Panc1 (cell line): ENCODE measurements at regions not wholly inside any gene's neighbourhood (a gene's known extent, or its start where the extent isn't known, plus 50 kb on each side); places are given as distances from the start of the nearest gene placed in this dataset.
"Not testable (repeated sequence)": the region's sequence is repeated elsewhere in the genome, so short reads cannot be mapped to it uniquely, and the experiment has no call there.

Experiments
- ATAC-seq: fragments of 200-7000 bp; cut with Tn5 transposase; 2 replicates; pipeline ENCODE4 v1.9.1; 2020; ENCODE audit warnings: mild to moderate bottlenecking, moderate library complexity
- BruUV-seq: library from RNA; stranded (reverse); fragments of 400-500 nt; replicated peaks from 2 replicates; lab custom pipeline; 2021; lab: Mats Ljungman, UMichigan
- CTCF ChIA-PET: fragments of 300-600 bp; sonication (Branson Sonifier 250); formaldehyde crosslinking; loops from one replicate; lab custom pipeline; 2022; ENCODE audit warnings: antibody characterized with exemption; lab: Charles Lee
- POLR2A ChIA-PET: fragments of 300-600 bp; sonication (Branson Sonifier 250); formaldehyde crosslinking; loops from one replicate; lab custom pipeline; 2022; ENCODE audit warnings: antibody characterized with exemption; lab: Charles Lee
- DNase-seq: peaks from one replicate; pipeline ENCODE4 v3.0.0-alpha.2; 2010; ENCODE audit warnings: low read depth, low spot score
- H3K27ac ChIP-seq: 2 replicates; pipeline ENCODE4 v1.5.1; 2011; ENCODE audit warnings: mild to moderate bottlenecking, low read length, inconsistent platforms
- H3K27me3 ChIP-seq: fragments of 200-500 bp; sonication (Bioruptor generic); 2 replicates; pipeline ENCODE4 v1.6.0; 2014; ENCODE audit warnings: low read length, inconsistent platforms; ENCODE audit not compliant: control insufficient read depth, insufficient read depth
- H3K36me3 ChIP-seq: fragments of 200-500 bp; sonication (Bioruptor generic); 2 replicates; pipeline ENCODE4 v1.5.1; 2014; ENCODE audit warnings: inconsistent platforms, mild to moderate bottlenecking, low read length, moderate library complexity; ENCODE audit not compliant: control insufficient read depth, insufficient read depth
- H3K4me1 ChIP-seq: 2 replicates; pipeline ENCODE4 v1.5.1; 2011; ENCODE audit warnings: inconsistent platforms, mild to moderate bottlenecking, low read length, moderate library complexity; ENCODE audit not compliant: control insufficient read depth, insufficient read depth
- H3K4me3 ChIP-seq, 2 experiments: 2 replicates each; pipeline ENCODE4 v1.5.1; 2011 to 2012; ENCODE audit warnings: low read depth in 2 of 2, low read length in 2 of 2, mild to moderate bottlenecking in 2 of 2, inconsistent platforms in 1 of 2, moderate library complexity in 1 of 2
- H3K9me3 ChIP-seq: fragments of 200-500 bp; sonication (Bioruptor generic); 2 replicates; pipeline ENCODE4 v1.5.1; 2014; ENCODE audit warnings: low read depth, mild to moderate bottlenecking, inconsistent platforms, low read length, moderate library complexity; ENCODE audit not compliant: control insufficient read depth, insufficient read depth
- CTCF ChIP-seq: fragments of 450-650 bp; IDR thresholded peaks from 2 replicates; pipeline ENCODE4 v1.5.1; 2017; ENCODE audit warnings: mild to moderate bottlenecking
- POLR2AphosphoS5 ChIP-seq: IDR thresholded peaks from 2 replicates; pipeline ENCODE4 v1.6.1; 2012; ENCODE audit warnings: mild to moderate bottlenecking, low read depth, low read length, moderate library complexity
- REST ChIP-seq, 2 experiments: IDR thresholded peaks; 2 replicates each; pipeline ENCODE4 v1.6.1; 2011 to 2012; ENCODE audit warnings: low read depth in 2 of 2, control low read depth in 1 of 2, low read length in 1 of 2, mild to moderate bottlenecking in 1 of 2, moderate library complexity in 1 of 2; ENCODE audit not compliant: insufficient read depth in 1 of 2
- SIN3A ChIP-seq: IDR thresholded peaks from 2 replicates; pipeline ENCODE4 v1.6.1; 2012; ENCODE audit warnings: low read depth, mild to moderate bottlenecking, low read length, moderate library complexity, borderline replicate concordance; ENCODE audit not compliant: insufficient read depth
- TCF7L2 ChIP-seq: IDR thresholded peaks from 2 replicates; pipeline ENCODE4 v1.6.1; 2011; ENCODE audit warnings: mild to moderate bottlenecking, low read depth, low read length, inconsistent platforms
- in situ Hi-C: cut with HindIII; loops from 2 replicates; pipeline ENCODE4 v1.10.0; 2016; ENCODE audit warnings: low sequenced_read_pairs, low pct_unique_long_range_greater_than_20kb
- intact Hi-C: fragments of 100-400 bp; cut with micrococcal nuclease; formaldehyde crosslinking; loops from one replicate; pipeline ENCODE4 v1.10.0; 2022; ENCODE audit not compliant: unreplicated experiment

GRCh38 chr10:120794390-120794789 lies 56.8 kb upstream of the WDR11 start:
- BruUV-seq, result no TSS peak
- Histone ChIP-seq H3K36me3 (no peaks in the 10 kb centered on the region), H3K4me3 (no peak overlapping the region), H3K9me3 (no peaks in the 10 kb centered on the region), H3K27ac (no peak overlapping the region), H3K27me3 (0 out of 2 replicates have a peak, but pooled peaks cover 6% of the 10 kb centered on the region), H3K4me1 (no peaks in the 10 kb centered on the region)
- ChIA-PET CTCF (no interaction called here), POLR2A (no interaction called here)
- no peak for TF ChIP-seq POLR2AphosphoS5
- TF ChIP-seq REST (IDR thresholded peaks at IDR 0.05; ENCODE audit: insufficient read depth in 1 of 2, low read depth in 2 of 2, low read length in 1 of 2), result no peak
- no peak for TF ChIP-seq TCF7L2
- no peak for TF ChIP-seq CTCF
- TF ChIP-seq SIN3A, result no peak
- DNase-seq (no peak), ATAC-seq (no peak)
- intact Hi-C loops, result no loop called here
- in situ Hi-C loops, result no loop called here

- H3K27me3 ChIP-seq, H3K27ac ChIP-seq, BruUV-seq, H3K9me3 ChIP-seq, H3K4me3 ChIP-seq, in situ Hi-C loops, intact Hi-C loops, CTCF ChIA-PET, POLR2A ChIA-PET, H3K4me1 ChIP-seq, ATAC-seq, DNase-seq, H3K36me3 ChIP-seq: not testable (repeated sequence)
Measured at GRCh38 chr10:120798276-120798675, 52.9 kb upstream of the WDR11 start.

GRCh38 chr10:120799849-120800248 lies 51.3 kb upstream of the WDR11 start:
- H3K4me1 ChIP-seq, result no peaks in the 10 kb centered on the region
- ATAC-seq (no peak), DNase-seq (no peak)
- CTCF ChIA-PET, result no interaction called here
- POLR2A ChIA-PET, result no interaction called here
- in situ Hi-C loops, result no loop called here
- no TSS peak for BruUV-seq
- no peak for TF ChIP-seq POLR2AphosphoS5
- no peak for TF ChIP-seq REST (IDR thresholded peaks at IDR 0.05; ENCODE audit: insufficient read depth in 1 of 2, low read depth in 2 of 2, low read length in 1 of 2)
- H3K9me3 ChIP-seq, result no peaks in the 10 kb centered on the region
- peaks cover 8% of the 10 kb centered on the region; the same call in 1 of the 2 replicates for H3K27me3 ChIP-seq
- H3K27ac ChIP-seq, result no peak overlapping the region
- intact Hi-C loops, result no loop called here
- no peak overlapping the region for H3K4me3 ChIP-seq
- H3K36me3 ChIP-seq, result no peaks in the 10 kb centered on the region
